Heart left ventricle (tissue), 13 donors: ENCODE measurements at regions not wholly inside any gene's neighbourhood (a gene's known extent, or its start where the extent isn't known, plus 50 kb on each side); places are given as distances from the start of the nearest gene placed in this dataset.

Source experiments
- POLR2A ChIP-seq, 2 donors: fragments of 450-650 bp; IDR thresholded peaks; one replicate each; pipeline ENCODE4 v1.6.1; 2017; ENCODE audit warnings: antibody characterized with exemption in 2 of 2, mild to moderate bottlenecking in 2 of 2, moderate library complexity in 2 of 2
- TF ChIP-seq, protein P1 (sequence below), 12 donors: fragments of 200-600 bp; sonication (generic) in 4 of 12; IDR thresholded peaks; one replicate each; pipeline versions ENCODE4 v1.5.0 to v1.8.0; 2018 to 2022; ENCODE audit warnings: antibody characterized with exemption in 12 of 12, mild to moderate bottlenecking in 5 of 12
- donor health status: ischemic (EF 13 %, LVEDD 7.1; RV severe dilation, severe dysfunction).
- donor health status: DM: no; HTN: yes; CAD: no.
- donor health status: DM: no; HTN: no; CAD: no.
- donor health status: ischemic (EF 25% LVEDD 6.9; RV normal size, moderate dysfunction).
- donor health status: ischemic (EF 25% LVEDD 5.7; RV mildly dilated, moderate dysfunction).
- donor health status: ischemic (EF 35%, LVEDD 5.7; RV mildly dilated, moderate dysfunction).
- donor health status: nonischemic (EF 11% LVEDD 7.7; RV severe dilation, severe dysfunction).
- donor health status: DM: yes; HTN: yes; CAD: no.
- donor health status: PGD.
- donor health status: ischemic (EF 29% LVEDD 5.4; RV normal size, mild dysfunction).
- donor health status: nonischemic (EF 23%, LVEDD 6.1; RV moderate dilation, normal function).

DNA sequence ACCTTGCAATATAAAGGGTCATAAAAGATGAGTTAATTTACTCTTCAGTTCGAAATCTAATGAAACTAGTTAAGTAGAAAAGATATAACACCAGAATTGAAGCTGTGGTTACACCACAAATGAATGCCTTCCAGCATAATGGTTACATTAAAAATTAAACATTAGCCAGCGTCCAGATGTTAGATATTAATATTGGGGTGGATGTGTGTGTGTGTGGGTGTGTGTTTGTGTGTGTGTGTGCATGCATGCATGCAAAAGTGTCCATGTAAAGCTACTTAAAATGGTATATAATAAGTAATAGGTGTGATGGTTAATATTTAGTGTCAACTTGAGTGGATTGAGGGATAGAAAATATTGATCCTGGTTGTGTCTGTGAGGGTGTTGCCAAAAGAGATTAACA is 170.4 kb upstream of the FN1 start:
- TF ChIP-seq, protein P1, sequence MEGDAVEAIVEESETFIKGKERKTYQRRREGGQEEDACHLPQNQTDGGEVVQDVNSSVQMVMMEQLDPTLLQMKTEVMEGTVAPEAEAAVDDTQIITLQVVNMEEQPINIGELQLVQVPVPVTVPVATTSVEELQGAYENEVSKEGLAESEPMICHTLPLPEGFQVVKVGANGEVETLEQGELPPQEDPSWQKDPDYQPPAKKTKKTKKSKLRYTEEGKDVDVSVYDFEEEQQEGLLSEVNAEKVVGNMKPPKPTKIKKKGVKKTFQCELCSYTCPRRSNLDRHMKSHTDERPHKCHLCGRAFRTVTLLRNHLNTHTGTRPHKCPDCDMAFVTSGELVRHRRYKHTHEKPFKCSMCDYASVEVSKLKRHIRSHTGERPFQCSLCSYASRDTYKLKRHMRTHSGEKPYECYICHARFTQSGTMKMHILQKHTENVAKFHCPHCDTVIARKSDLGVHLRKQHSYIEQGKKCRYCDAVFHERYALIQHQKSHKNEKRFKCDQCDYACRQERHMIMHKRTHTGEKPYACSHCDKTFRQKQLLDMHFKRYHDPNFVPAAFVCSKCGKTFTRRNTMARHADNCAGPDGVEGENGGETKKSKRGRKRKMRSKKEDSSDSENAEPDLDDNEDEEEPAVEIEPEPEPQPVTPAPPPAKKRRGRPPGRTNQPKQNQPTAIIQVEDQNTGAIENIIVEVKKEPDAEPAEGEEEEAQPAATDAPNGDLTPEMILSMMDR (IDR thresholded peaks at IDR 0.05): no peak
- no peak for TF ChIP-seq POLR2A (IDR thresholded peaks at IDR 0.05)
